ENCODE measurements at regions not wholly inside any gene's neighbourhood (a gene's known extent, or its start where the extent isn't known, plus 50 kb on each side); places are given as distances from the start of the nearest gene placed in this dataset.
"Not testable (repeated sequence)": the region's sequence is repeated elsewhere in the genome, so short reads cannot be mapped to it uniquely, and the experiment has no call there.

DNA sequence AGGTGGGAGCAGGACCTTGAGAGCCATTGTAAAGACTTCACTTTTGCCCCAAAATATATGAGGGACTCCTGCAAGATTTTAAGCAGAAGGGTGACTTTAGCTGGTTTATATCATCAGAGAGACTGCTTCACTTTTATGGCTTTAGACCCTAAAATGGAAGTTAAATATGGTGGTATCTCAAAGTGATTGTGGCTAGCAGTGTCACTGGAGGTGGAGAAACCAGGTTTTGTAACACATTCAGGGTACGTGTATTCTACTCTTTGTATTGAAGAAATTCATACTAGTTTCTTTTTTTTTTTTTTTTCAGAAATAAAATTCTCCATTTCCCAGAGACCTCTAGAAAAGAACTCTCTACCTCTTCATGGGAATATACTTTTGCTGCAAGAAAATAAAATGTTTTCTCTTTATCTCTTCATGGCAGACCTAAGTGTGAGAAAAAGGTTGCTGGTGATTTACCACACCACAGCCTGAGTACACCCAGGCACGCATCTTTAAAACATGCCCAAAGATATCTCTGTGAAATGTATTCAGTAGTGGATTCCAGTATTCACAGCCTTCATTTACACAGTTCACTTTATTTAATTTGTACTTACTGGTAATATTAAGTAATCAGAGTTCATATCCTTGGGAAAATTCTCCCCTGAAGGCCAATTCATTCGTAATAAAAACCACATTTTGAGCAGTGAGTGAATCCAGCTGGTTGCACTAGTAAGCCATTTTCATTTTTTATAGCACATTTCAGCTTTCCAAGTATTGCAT is 74.3 kb upstream of the GUCY1A1 start:
- no peak for DNase-seq (ENCODE audit: low read depth in 1 of 2, low spot score in 1 of 2)

DNA sequence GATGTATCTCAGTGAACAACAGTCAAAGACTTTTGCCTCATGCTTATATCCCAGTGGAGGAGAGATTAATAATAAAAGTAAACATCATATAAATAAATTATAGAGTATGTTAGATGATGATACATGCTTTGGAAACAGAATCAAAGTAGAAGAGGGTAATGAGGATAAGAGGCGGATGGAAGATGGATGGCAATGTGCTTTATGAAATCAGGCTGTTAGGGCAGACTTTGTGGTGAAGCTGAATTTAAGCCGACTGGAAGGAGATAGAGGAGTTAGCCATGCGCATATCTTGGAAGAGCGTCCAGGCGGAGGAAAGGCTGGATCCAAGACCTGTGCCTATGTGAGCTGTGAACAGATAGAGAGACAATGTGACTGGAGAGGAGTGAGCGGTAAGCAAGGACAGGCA is 74.9 kb upstream of the GUCY1A1 start:
- no peak for DNase-seq (ENCODE audit: low read depth in 1 of 2, low spot score in 1 of 2)

DNA sequence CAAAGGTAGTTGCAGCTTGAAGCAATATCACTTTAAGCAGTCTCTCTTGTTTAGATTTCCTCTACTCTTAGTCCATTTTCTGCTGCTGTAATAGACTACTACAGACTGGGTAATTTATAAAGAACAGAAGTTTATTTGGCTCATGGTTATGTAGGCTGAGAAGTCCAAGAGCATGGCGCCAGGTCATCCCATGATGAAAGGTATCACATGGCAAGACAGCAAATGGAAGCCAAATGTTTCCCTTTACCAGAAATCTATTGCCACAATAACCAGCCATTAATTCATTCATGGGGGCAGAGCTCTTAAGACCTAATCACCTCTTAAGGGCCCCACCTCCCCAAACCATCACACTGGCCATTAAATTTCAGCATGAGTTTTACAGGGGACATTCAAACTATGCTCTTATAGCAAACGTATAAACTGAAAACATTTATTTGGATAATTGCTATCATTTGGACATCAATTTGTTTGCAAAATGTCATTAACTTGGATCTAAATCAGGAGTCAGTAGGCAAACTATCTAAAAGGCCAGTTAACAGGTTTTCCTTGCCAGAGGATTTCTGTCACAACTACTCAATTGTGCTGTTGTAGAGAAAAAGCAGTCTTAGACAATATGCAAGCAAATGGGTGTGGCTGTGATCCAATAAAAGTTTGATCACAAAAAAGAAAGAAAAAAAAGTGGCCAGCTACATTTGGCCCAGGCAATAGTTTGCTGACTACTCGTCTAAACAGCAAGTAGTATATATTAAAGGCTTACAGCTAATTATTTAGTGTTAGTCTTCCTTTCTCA is 75.7 kb upstream of the GUCY1A1 start:
- no peak for DNase-seq (ENCODE audit: low read depth in 1 of 2, low spot score in 1 of 2)

DNA sequence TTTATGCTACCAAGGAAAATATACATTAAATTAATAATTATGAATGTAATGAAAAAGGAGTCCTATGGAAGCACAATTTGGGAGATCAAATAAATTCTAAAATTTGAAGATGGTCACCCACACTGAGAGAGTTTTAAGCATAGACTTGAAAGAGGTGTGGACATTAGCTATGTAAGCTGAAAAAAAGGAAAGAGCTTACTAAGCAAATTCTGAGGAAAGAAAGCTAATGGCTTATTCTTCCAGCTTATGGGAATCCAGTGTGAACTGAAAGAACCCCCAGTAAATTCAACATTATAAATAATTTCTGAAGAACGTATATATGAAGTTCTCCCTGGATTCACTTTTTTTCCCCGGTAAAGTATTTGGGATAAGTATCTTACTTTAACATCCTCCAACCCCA is 78.2 kb upstream of the GUCY1A1 start:
- no peak for DNase-seq (ENCODE audit: low read depth in 1 of 2, low spot score in 1 of 2)

DNA sequence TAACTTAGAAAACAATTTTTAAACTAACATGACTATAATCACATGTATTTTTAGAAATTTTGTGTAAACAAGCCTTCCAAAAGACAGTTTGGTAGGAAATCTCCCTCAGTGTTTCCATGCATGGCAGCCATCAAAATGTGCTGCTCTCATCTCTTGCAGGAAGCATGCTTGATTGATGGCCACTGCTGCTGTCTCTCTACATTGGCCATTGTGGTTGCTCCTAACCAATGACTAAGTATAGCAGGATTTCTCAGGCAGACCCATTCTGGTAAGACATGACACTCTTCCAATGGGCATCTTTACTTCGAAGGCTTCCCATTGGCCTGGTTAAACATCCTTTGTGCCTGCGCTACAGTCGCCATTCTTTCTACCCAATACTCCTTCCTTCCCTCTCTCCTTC is 78.9 kb upstream of the GUCY1A1 start:
- no peak for DNase-seq (ENCODE audit: low read depth in 1 of 2, low spot score in 1 of 2)

DNA sequence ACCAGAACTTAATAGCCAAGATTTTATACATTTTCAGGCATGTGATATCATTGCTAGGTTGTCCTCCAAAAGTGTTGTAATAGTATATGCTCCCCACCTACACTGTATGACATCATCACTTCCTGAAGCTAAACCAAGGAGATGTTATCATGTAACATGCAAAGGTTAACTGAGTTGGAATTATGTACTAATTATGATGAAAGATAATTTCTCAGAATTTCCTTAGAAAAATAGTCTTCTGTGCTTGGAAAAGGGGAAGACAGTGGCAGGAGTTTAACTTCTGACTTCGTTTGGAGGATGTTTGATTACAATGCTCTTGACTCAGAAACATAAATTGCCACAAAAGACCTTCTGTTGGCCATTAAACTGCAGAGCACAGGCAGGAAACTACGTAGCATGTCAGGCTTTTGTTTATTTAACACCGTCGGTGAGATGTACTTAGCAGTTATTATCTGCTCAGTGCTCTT is 83.6 kb upstream of the GUCY1A1 start:
- DNase-seq (ENCODE audit: low read depth in 1 of 2, low spot score in 1 of 2) = no peak

DNA sequence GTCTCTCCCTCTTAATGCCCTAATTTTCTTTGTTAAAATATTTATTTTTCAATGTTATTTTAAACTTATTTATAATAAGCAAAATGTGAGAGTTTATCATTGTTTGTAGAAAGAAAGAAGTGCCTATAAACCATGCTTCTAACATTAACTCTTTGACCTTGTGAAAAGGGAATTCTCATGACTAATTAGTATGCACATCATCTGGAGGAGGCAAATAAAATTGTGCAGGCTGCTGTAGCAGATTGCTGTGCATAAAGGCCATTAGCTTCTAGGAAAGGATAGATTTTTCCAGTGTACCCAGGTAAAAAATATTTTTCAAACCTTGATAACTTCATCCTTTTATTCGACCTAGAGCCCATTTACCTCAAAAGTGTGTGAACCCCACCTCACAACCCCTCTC is 84.6 kb upstream of the GUCY1A1 start:
- no peak for DNase-seq (ENCODE audit: low read depth in 1 of 2, low spot score in 1 of 2)

DNA sequence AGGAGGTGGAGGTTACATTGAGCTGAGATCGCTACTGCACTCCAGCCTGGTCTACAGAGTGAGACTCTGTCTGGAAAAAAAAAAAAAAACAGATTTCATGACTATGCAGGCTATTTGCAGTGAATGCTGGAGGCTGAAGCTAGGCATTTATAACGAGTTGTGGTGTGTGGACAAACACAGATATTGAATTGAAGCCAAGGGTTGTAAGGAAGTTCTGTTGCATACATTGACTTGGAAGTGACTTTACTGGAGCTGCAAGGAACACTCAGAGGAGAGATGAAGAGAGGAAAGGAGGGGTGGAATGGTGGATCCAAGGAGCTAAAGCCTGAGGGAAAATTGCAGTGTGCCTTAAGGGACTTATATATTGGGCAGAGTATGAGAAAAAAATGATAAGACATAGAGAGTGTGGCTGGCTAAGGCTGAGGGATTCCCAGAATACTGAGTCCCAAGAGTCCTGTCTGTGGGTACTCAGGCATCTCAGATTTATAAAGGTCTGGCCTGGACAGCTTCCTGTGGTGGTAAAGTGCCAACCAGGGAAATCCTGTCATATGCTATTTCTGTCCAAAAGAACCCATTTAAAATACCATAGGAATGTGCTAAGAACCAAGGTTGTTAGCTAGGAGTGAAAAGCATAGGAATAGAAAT is 87.8 kb upstream of the GUCY1A1 start:
- DNase-seq (ENCODE audit: low read depth in 1 of 2, low spot score in 1 of 2) = no peak

DNA sequence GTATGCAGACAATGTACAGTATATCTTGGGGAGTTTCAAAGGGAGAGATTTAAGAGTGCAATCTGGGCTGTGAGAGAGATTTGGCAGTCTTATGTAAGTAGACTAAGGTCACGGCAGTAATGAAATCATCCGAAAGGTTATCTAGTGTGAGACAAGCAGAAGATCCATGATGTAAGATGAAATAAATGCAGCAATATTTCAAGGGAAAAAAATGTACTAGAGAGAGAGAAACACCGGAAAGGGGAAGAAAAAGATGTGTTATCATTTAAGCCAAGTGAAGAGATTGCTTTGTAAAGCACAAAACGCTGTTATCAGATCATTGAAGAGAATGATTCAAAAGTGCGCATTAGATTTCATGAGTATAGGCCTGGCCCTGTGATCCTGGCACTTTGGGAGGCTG is 88.4 kb upstream of the GUCY1A1 start:
- DNase-seq (ENCODE audit: low read depth in 1 of 2, low spot score in 1 of 2) = no peak

DNA sequence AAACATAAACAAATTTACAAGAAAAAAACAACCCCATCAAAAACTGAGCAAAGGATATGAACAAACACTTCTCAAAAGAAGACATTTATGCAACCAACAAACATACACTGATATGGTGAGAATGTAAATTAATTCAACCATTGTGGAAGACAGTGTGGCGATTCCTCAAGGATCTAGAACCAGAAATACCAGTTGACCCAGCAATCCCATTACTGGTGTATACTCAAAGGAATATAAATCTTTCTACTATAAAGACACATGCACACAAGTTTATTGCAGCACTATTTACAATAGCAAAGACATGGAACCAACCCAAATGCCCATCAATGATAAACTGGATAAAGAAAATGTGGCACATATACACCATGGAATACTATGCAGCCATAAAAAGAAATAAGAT is 92.3 kb upstream of the GUCY1A1 start:
- DNase-seq (ENCODE audit: low read depth in 1 of 2, low spot score in 1 of 2) = not testable (repeated sequence)

DNA sequence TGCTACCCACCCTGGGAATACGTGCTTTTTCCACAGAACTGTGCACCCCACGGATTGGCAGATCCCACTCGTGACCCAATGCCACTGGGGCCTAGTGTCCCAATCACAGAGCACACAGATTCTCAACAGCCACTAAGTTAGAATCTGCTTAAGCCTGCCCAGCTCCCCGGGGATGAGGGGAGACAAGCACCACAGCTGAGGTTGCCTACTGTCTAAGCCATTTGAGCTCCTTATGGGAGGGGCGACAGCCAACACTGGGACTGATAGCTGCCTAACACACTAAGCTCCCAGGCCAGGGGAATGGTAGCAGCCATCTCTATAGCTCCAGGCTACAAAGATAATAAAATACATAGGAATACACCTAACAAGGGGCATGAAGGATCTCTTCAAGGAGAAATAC is 93.5 kb upstream of the GUCY1A1 start:
- DNase-seq (ENCODE audit: low read depth in 1 of 2, low spot score in 1 of 2) = no peak

DNA sequence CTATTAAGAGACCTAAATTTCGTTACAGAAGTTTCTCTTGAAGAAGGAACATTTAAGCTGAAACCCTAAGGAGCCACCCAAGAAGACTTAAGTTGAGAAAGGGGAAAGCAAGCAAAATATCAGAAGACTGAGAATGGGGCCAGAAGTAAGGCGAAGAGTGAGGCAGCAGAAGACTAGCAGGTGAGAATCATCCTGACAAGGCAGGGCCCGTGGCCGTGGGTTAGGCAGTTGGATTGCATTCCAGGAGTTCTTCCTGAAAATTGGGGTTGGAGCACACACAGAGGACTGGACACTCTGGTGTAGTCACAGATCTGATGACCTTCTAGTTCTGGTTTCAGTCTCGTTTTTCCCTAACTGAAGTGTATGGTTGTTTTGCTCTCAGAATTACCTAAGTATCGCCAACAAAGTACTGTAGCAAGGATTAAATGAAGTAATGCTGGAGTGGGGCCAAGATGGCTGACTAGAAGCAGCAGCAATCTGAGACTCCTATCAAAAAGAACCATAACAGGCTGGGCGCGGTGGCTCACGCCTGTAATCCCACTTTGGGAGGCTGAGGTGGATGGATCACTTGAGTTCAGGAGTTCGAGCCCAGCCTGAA is 94.4 kb upstream of the GUCY1A1 start:
- DNase-seq (ENCODE audit: low read depth in 1 of 2, low spot score in 1 of 2) = no peak

DNA sequence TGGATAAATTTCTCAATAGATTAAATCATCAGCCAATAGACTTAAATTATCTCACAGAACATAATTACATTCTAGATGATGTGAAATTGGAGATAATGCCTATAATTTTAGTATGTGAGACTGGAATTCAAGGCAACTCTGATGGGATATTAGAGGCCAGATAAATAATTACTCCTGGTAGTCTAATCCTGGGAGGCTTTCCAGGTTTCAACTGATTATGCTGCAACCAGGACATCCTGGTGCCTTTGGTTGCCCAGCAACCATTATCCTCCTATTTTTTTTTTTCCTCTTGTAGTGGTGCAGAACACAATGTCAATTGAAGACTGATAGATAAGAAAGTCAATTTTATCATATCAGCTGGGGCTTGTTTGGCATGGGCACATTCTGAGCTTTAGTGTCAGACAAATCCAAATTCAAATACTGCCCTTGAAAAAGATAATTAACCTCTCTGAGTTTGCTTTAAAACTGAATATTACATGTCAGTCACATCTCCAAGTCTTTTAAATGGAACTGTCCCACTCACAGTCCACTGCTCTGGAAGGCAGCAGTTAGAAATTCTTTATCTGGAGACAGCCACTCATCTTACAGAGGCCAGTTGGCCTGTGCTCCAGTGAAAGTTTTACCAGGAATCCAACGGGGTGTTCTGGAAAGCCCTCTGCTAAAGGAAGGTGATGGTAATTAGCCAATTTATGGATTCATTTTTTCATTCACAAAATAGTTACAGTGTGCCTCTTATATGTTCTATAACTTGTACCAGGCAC is 95.3 kb upstream of the GUCY1A1 start:
- DNase-seq (ENCODE audit: low read depth in 1 of 2, low spot score in 1 of 2) = no peak

DNA sequence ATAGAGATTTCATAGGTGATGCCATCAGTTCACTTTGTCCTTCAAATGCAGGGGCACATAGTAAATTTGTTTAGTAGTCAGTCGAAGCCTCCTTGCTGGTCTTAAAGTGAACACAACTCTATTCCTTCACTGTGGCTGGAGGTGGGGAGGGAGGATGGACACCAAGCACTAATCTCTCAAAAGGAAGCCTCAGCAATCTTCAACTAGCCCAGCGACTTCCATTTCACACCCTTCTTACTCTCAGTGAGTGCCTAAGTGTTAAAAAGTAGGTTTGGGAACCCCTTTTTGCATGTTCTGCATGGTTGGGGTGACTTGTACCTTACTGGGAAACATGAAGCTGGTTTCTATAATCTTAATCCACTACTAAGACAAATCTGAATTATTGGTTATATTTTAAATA is 96.0 kb upstream of the GUCY1A1 start:
- DNase-seq (ENCODE audit: low read depth in 1 of 2, low spot score in 1 of 2) = no peak

DNA sequence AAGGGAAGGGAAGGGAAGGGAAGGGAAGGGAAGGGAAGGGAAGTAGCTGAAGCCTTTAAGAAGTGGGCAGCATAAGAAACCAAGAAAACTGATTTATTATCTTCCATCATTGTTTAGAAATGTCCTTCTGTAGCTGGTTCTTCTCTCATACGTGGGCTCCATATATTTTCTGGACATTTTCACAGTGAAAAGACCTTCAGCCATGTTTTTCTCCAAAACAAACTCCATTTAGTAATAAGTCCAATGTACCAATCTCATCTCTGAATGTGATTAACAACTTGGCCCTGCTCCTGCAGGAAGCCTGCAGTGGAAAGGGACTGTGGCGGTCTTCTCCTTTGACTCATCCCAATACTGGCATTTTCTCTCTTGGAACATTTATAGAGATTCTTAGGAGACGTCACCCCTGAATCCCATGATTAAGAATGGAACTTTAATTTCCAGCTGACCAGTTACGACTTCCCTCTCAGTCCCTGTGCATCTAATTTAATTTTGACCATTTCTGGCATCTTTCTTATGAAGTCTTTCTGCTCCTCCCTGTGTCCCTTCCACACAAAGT is 96.6 kb upstream of the GUCY1A1 start:
- no peak for DNase-seq (ENCODE audit: low read depth in 1 of 2, low spot score in 1 of 2)

DNA sequence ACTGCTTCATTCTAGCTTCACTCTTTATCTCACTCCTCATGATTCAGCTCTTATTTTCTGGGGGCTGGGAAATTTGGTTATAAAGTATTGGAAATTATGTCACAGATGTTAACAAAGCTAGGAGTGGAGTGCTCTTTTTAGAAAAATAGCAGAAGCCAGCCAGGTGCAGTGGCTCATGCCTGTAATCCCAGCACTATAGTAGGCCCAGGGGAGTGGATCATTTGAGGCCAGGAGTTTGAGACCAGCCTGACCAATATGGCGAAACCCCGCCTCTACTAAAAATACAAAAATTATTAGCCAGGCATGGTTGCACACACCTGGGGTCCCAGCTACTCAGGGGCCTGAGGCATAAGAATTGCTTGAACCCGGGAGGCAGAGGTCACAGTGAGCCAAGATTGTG is 97.2 kb upstream of the GUCY1A1 start:
- no peak for DNase-seq (ENCODE audit: low read depth in 1 of 2, low spot score in 1 of 2)

DNA sequence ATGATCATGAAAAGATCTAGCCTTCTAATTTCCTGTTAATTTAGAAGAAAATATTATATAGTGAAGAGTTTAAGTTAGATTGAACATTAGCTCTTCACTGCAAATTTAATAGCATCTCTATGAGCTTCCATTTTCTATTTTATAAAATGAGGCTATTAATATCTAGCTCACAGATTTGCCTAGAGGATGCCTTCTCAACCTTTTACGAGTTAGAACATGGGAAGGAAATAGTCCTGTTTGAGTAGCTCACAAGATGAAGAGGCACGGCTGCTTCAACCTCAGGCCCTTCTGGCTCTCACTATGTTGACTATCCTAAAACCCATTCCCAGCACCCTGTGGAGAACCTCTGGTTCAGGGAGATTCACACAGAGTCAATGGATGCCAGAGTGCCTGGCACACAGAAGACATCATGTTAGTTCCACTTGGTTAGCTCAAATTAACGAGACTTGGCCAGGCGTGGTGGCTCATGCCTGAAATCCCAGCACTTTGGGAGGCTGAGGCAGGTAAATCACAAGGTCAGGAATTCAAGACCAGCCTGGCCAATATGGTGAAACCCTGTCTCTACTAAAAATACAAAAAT is 97.9 kb upstream of the GUCY1A1 start:
- DNase-seq (ENCODE audit: low read depth in 1 of 2, low spot score in 1 of 2) = no peak

DNA sequence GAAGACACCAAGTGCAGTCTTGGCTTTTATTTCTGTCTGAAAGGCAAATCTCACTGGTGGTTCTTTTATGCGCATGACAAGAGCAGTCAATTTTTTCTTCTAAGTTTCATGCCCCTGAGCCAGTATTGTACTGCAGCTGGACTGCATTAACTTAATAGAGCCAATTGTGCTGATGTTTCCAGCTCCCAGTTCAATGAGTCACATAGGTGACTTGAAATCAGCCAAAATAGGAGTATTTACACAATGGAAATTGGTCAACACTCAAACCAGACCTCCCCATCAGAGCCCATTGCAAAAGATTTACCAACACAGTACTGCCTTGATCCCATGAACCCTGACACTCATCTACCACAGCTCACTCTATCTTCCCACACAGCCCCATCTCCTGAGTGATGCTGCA is 100.3 kb upstream of the GUCY1A1 start:
- no peak for DNase-seq (ENCODE audit: low read depth in 1 of 2, low spot score in 1 of 2)

DNA sequence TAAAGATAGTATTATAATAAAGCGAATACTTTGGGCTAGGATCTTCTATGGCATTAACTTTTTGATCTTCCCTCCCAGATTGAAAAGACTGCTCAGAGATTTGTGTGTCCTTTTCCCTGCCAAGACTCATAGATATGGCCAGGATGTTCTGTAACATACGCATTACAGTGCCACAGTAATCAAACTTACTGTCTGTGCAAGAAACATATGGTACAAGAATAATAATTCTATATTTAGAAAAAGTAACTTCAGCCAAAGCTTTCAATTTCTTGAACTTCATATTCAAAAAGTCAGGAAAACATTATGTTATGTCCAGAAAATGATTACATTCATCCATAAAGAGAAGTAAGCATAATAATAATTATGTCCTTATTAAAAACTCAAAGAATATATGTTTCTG is 100.9 kb upstream of the GUCY1A1 start:
- DNase-seq (ENCODE audit: low read depth in 1 of 2, low spot score in 1 of 2) = no peak

DNA sequence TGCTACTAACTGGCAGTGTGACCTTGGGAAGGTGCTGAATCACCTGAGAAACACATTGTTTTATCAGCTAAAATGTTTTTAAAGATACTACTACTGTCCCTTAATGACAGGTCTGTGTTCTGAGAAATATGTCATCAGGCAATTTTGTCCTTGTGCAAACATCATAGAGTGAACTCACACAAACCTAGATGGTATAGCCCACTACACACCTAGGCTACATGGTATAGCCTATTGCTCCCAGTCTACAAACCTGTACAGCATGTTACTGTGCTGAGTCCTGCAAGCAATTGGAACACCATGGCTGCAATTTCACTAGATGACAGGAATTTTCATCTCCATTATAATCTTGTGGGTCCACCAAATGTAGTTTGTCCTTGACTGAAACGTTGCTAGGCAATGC is 101.3 kb upstream of the GUCY1A1 start:
- DNase-seq (ENCODE audit: low read depth in 1 of 2, low spot score in 1 of 2) = no peak
